Kidney (tissue), 13 donors: ENCODE measurements at regions not wholly inside any gene's neighbourhood (a gene's known extent, or its start where the extent isn't known, plus 50 kb on each side); places are given as distances from the start of the nearest gene placed in this dataset.

Experiments
- DNase-seq, 5 donors: peaks; one replicate each; pipeline ENCODE4 v3.0.0-alpha.2; 2013 to 2020
- FAIRE-seq: peaks from 2 replicates; lab custom pipeline; 2012; peaks lifted over from hg19 to GRCh38; lab: Jason Lieb, UNC
- H3K27ac ChIP-seq, 2 donors: one replicate each; pipeline ENCODE4 v1.7.0; 2013; ENCODE audit warnings: low read depth in 2 of 2, low read length in 2 of 2, inconsistent platforms in 1 of 2
- H3K27me3 ChIP-seq: one replicate; pipeline ENCODE4 v1.7.1; 2013; ENCODE audit warnings: low read length, inconsistent platforms; ENCODE audit not compliant: control insufficient read depth, insufficient read depth
- H3K36me3 ChIP-seq, 3 donors: one replicate each; pipeline versions ENCODE4 v1.7.0 to v1.7.1; 2013; ENCODE audit warnings: low read length in 3 of 3, control low read depth in 1 of 3, inconsistent platforms in 1 of 3; ENCODE audit not compliant: insufficient read depth in 3 of 3, control insufficient read depth in 2 of 3
- H3K4me1 ChIP-seq, 3 donors: one replicate each; pipeline versions ENCODE4 v1.7.0 to v1.7.1; 2013; ENCODE audit warnings: low read length in 3 of 3, inconsistent platforms in 1 of 3, low read depth in 1 of 3; ENCODE audit not compliant: control insufficient read depth in 2 of 3, insufficient read depth in 2 of 3
- H3K4me3 ChIP-seq, 3 donors: one replicate each; pipeline versions ENCODE4 v1.7.0 to v1.8.1; 2013; ENCODE audit warnings: low read length in 3 of 3, control low read depth in 1 of 3, inconsistent platforms in 1 of 3
- H3K9ac ChIP-seq, 3 donors: one replicate each; pipeline versions ENCODE4 v1.7.0 to v1.7.1; 2013; ENCODE audit warnings: low read length in 3 of 3, control low read depth in 1 of 3, inconsistent platforms in 1 of 3
- H3K9me3 ChIP-seq, 3 donors: one replicate each; pipeline versions ENCODE4 v1.7.0 to v1.7.1; 2013; ENCODE audit warnings: low read length in 3 of 3, control low read depth in 1 of 3, inconsistent platforms in 1 of 3; ENCODE audit not compliant: control insufficient read depth in 2 of 3, insufficient read depth in 1 of 3
- CTCF ChIP-seq: IDR thresholded peaks from 3 replicates; pipeline ENCODE4 v1.5.1; 2012; ENCODE audit warnings: mild to moderate bottlenecking, moderate library complexity, borderline replicate concordance; ENCODE audit not compliant: insufficient read depth; ENCODE audit errors: extremely low read depth
- intact Hi-C: fragments of 100-400 bp; cut with DNase I; formaldehyde crosslinking; loops from one replicate; pipeline ENCODE4 v1.11.1; 2022
- donor health status: control.
- donor health status: control.
- donor health status: control.
- donor health status: control.
- donor health status: control.
- donor health status: DM: yes; HTN: yes; CAD: no.
- donor health status: Normal renal cell carcinoma (clear cell type).

- Histone ChIP-seq H3K9me3 (no peaks in the 10 kb centered on the region), H3K9ac (no peak overlapping the region), H3K4me3 (no peak overlapping the region), H3K27ac (no peak overlapping the region), H3K36me3 (no peaks in the 10 kb centered on the region), H3K4me1 (peaks cover 0 to 4% (median 0%) of the 10 kb centered on the region in 3 donors), H3K27me3 (no peaks in the 10 kb centered on the region)
- intact Hi-C loops = no loop called here
- no peak for TF ChIP-seq CTCF
- DNase-seq (peak in 3 of 5 donors; percentile 31 to 80 (median 73)), FAIRE-seq (no peak)
Measured at GRCh38 chr3:25291481-25291905, 136.6 kb upstream of the RARB start.

- H3K36me3 ChIP-seq = no peaks in the 10 kb centered on the region
- H3K9ac ChIP-seq = no peak overlapping the region
- no peaks in the 10 kb centered on the region for H3K9me3 ChIP-seq
- H3K4me1 ChIP-seq = peaks cover 0 to 4% (median 0%) of the 10 kb centered on the region in 3 donors
- no peak overlapping the region for H3K4me3 ChIP-seq
- H3K27ac ChIP-seq = no peak overlapping the region
- FAIRE-seq (no peak), DNase-seq (no peak)
- TF ChIP-seq CTCF = no peak
- H3K27me3 ChIP-seq = no peaks in the 10 kb centered on the region
- intact Hi-C loops = no loop called here
Measured at GRCh38 chr3:25292036-25292435, 136.0 kb upstream of the RARB start.

- FAIRE-seq = no peak
- no peaks in the 10 kb centered on the region for H3K9me3 ChIP-seq
- intact Hi-C loops = no loop called here
- H3K9ac ChIP-seq = no peak overlapping the region
- no peak overlapping the region for H3K27ac ChIP-seq
- no peak for TF ChIP-seq CTCF
- H3K36me3 ChIP-seq = no peaks in the 10 kb centered on the region
- no peaks in the 10 kb centered on the region for H3K27me3 ChIP-seq
- H3K4me1 ChIP-seq = peaks cover 0 to 4% (median 0%) of the 10 kb centered on the region in 3 donors
- no peak overlapping the region for H3K4me3 ChIP-seq
- DNase-seq = no peak
Measured at GRCh38 chr3:25292595-25292994, 135.5 kb upstream of the RARB start.

- Histone ChIP-seq H3K9me3 (no peaks in the 10 kb centered on the region), H3K27me3 (no peaks in the 10 kb centered on the region), H3K4me3 (no peak overlapping the region), H3K36me3 (no peaks in the 10 kb centered on the region), H3K9ac (no peak overlapping the region), H3K27ac (no peak overlapping the region), H3K4me1 (peaks cover 0 to 4% (median 0%) of the 10 kb centered on the region in 3 donors)
- intact Hi-C loops = no loop called here
- no peak for TF ChIP-seq CTCF
- DNase-seq (peak in 3 of 5 donors; percentile 41 to 65 (median 56)), FAIRE-seq (no peak)
Measured at GRCh38 chr3:25293736-25294135, 134.3 kb upstream of the RARB start.
